GM21723 (cell line): ENCODE measurements at regions not wholly inside any gene's neighbourhood (a gene's known extent, or its start where the extent isn't known, plus 50 kb on each side); places are given as distances from the start of the nearest gene placed in this dataset.

Experiments used
- ATAC-seq: cut with Tn5 transposase; IDR thresholded peaks from one replicate; pipeline ENCODE4 v1.9.1; 2021; ENCODE audit warnings: mild to moderate bottlenecking, moderate library complexity; ENCODE audit not compliant: unreplicated experiment

DNA sequence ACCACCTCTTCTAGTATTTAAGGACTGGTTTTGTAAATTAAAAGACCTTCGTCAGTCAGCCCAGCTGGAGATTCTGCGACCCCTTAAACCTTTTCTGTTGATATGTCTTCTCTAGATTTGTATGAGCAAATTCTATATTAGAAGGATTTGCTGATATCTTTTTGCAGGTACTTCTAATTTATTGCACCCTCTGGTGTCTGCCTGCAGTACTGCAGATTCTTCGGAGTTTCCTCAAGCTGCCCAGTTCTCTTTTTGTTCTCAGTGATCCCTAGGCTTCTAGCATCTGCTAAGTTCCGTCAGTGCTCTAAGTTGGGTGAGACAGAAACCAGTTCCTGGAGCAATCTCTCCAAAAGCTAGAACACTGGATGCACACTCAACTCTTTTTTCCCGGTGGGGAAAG is 545.2 kb downstream of the C4orf33 start:
- ATAC-seq = peak; percentile 79

- ATAC-seq = no peak
These were observed 549.5 kb downstream of the C4orf33 start for GRCh38 chr4:129645461-129645860.

- no peak for ATAC-seq
These were observed 572.1 kb downstream of the C4orf33 start for GRCh38 chr4:129668092-129668491.

- no peak for ATAC-seq
These were observed 577.0 kb downstream of the C4orf33 start for GRCh38 chr4:129672941-129673340.

- ATAC-seq = no peak
These were observed 579.1 kb downstream of the C4orf33 start for GRCh38 chr4:129675036-129675435.

GRCh38 chr4:129676934-129677333 is 581.0 kb downstream of the C4orf33 start:
- ATAC-seq = no peak

DNA sequence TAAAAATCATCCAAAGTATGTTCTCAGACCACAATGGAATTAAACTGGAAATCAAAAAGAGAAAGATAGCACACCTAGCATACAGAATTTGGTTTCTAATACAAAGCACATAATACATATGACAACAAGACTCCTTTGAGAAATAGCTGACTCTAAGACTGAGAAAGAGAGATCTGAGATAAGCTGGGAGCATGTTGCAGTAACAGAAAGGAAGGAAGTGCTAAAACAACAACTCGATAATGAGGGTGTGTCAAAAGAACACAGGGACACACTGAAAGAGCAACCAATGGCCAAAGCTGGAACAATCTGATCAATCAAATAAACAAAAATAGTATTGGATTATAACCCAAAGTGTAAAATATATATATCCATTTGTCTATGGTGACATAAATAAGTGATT is 586.6 kb downstream of the C4orf33 start:
- ATAC-seq = no peak

- ATAC-seq = no peak
These were observed 612.0 kb downstream of the C4orf33 start for GRCh38 chr4:129707949-129708348.

- ATAC-seq = no peak
These were observed 612.8 kb downstream of the C4orf33 start for GRCh38 chr4:129708784-129709183.

GRCh38 chr4:129738175-129738574 is 642.2 kb downstream of the C4orf33 start:
- no peak for ATAC-seq

DNA sequence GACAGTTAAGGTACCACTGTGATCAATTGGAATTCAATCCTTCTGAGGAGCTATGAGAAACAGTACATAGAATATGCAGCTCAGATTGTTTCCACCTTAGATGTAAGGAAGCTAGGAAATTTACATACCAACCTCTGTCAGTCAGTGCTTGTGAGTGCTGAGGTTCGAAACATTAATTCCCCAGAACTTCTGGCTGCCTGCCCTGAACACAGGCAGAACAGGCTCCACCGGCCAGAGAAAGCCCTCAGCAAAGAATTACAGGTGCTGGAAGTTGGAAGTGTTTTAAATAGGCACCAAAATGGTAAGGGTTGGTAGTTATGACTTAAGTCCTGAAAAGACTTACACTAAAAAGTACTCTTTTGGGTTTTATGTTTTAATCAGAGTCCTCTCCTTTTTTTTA is 651.8 kb downstream of the C4orf33 start:
- ATAC-seq = no peak

- no peak for ATAC-seq
These were observed 653.0 kb downstream of the C4orf33 start for GRCh38 chr4:129748991-129749390.

DNA sequence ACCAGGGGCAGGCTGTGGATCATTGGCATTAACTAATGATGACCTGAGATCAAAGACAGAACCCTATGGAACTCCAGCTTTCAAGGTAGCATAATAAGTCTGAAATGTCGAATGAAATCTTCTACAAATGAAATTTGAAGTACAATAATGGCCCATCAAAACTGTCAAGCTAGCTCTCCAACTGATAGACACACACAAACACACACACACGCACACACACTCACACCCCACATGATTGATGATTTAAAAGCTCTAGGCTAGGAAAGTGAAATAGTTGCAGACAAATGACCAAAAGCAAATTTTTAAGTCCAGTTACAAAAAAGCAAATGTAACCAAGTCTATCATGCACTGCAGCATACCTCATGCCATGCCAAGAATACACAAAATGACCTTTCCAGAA is 655.7 kb downstream of the C4orf33 start:
- no peak for ATAC-seq

GRCh38 chr4:129783596-129783995 is 687.6 kb downstream of the C4orf33 start:
- ATAC-seq = no peak

GRCh38 chr4:129788486-129788885 is 692.5 kb downstream of the C4orf33 start:
- ATAC-seq = no peak

DNA sequence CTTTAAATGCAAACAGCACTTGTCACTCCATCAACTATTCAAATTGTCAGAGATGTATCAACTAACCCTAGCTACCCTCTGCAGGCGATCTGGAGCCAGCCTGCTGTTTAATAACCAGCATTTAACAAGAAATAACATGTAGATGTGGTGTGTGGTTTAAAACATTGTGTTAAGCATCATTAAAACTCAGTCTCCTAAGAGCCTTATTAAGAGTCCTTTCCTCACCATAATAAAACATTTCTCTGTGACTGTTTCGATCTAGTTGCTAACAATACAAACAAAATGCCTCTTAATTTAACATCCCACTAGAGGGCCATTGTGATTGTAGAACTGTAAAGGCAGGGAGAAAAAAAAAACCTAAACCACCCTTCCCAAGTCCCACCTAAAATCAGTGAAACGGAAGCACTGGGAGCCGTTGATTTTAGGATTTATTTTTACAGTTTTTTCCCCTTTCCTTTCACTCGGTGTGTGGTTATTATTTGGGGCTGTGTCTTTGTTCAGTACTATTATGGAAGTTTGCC is 708.6 kb downstream of the C4orf33 start:
- ATAC-seq = no peak

GRCh38 chr4:129806986-129807385 is 711.0 kb downstream of the C4orf33 start:
- ATAC-seq = no peak

GRCh38 chr4:129808242-129808641 is 712.3 kb downstream of the C4orf33 start:
- ATAC-seq = no peak

DNA sequence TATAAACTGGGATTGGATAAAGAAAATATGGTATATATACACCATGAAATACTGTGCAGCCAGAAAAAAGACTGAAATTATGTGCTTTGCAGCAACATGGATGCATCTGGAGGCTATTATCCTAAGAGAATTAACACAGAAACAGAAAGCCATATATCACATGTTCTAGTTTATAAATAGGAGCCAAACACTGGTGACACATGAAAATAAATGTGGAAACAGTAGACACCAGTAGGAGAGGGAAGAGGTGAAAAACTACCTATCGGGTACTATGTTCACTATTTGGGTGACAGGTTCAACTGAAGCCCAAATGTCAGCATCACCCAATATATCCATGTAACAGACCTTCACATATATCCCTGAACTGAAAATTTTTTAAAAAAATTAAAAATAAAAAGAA is 725.1 kb downstream of the C4orf33 start:
- no peak for ATAC-seq

DNA sequence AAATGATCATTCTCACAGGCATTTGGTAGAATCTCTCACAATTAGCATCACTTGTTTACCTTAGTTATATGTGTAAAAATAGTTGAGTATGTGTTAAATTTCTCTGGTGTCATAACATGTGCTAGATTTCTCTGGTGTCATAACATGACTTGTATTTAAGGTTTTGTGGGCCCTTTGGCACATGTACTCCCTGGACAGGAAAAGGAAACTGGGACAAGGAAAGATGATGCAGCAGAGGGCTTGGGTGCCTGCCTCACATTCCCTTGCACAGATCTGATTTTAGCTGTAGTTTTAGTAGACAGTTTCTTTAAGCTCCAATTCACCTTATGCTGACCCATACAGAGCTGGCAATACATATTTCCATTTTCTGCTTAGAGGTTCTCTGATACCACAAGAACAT is 726.0 kb downstream of the C4orf33 start:
- ATAC-seq = no peak

- ATAC-seq = no peak
These were observed 726.7 kb downstream of the C4orf33 start for GRCh38 chr4:129822701-129823100.

DNA sequence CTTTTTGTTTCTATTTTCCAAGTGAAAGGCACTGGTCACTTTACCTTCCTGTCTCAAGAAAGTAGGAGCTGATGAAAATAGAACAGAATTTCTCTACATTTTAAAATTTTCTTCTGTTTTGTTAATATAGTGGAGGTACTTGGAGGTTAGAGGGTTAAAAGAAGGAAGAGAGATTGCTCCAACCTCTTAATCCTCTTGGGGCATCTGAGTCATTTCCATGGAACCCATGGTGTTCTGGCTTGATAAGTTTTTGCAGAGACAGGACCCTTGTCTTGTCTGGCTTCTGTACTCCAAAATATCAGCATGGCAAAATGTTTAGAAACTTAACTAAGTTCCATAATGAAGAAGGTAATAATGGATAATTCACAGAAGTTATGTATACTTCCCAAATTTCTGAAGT is 727.2 kb downstream of the C4orf33 start:
- ATAC-seq = no peak

DNA sequence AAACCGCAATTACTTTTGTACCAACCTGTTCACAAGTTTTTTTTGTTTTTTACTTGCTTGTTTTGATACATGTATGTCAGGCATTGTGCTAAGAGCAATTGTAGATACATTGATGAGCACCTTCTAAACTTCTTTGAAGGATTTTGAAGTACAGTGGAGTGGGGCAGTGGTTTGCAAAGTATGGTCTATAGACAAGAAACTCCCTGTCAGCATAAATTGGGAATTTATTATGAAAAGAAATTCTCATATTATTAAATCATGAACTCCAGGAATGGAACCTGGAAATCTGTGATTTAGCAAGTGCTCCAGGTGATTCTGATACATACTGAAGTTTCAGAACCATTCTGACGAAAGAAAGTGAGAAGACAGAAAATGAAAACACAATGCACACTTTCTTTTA is 733.4 kb downstream of the C4orf33 start:
- no peak for ATAC-seq

DNA sequence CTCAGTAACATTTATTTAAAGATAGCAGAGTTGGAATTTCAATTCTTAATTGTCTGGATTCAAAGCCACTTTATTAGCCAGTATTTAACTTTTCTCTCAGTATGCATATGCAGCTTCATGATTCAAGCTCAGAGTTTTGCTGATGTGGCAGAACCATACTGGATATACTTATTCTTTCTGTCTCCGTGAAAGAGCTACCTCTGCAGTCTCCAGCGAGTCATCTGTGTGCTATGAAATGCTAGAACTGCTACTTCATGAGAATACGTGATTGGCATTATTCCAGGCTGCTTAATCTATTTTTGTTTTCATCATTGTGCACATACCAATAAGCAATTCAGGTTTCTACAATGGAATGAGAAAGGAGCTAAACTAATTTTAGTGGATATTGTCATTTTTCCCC is 743.7 kb downstream of the C4orf33 start:
- ATAC-seq = no peak
